WTC11 (cell line): ENCODE measurements at regions not wholly inside any gene's neighbourhood (a gene's known extent, or its start where the extent isn't known, plus 50 kb on each side); places are given as distances from the start of the nearest gene placed in this dataset.
"Not testable (repeated sequence)": the region's sequence is repeated elsewhere in the genome, so short reads cannot be mapped to it uniquely, and the experiment has no call there.

Experiments used
- ATAC-seq: fragments of 200-7000 bp; cut with Tn5 transposase; 2 replicates; pipeline ENCODE4 v1.10.0; 2021; ENCODE audit warnings: mild to moderate bottlenecking, moderate library complexity
- CTCF ChIA-PET: fragments of 300-600 bp; sonication (Branson Sonifier 250); formaldehyde crosslinking; loops from one replicate; lab custom pipeline; 2021; ENCODE audit warnings: antibody characterized with exemption; lab: Charles Lee
- POLR2A ChIA-PET: fragments of 350-600 bp; sonication (Branson Sonifier 250); formaldehyde crosslinking; loops from one replicate; lab custom pipeline; 2021; ENCODE audit warnings: antibody characterized with exemption; lab: Charles Lee
- DNase-seq: peaks from one replicate; pipeline ENCODE4 v3.0.0; 2021; ENCODE audit warnings: low spot score
- H3K27ac Mint-ChIP-seq: 2 replicates; pipeline ENCODE4 v1.8.0; 2021; ENCODE audit warnings: mixed read lengths
- H3K27me3 Mint-ChIP-seq: 2 replicates; pipeline ENCODE4 v1.8.0; 2021; ENCODE audit warnings: low read depth, mild to moderate bottlenecking, moderate library complexity, mixed read lengths
- H3K36me3 Mint-ChIP-seq: 2 replicates; pipeline ENCODE4 v1.8.0; 2021; ENCODE audit warnings: mixed read lengths
- H3K4me1 Mint-ChIP-seq: 2 replicates; pipeline ENCODE4 v1.8.0; 2022; ENCODE audit warnings: mixed read lengths
- H3K4me3 Mint-ChIP-seq: 2 replicates; pipeline ENCODE4 v1.8.0; 2021; ENCODE audit warnings: mild to moderate bottlenecking, moderate library complexity, mixed read lengths
- H3K9me3 Mint-ChIP-seq: 2 replicates; pipeline ENCODE4 v1.8.0; 2021; ENCODE audit warnings: mixed read lengths
- ATF3 ChIP-seq: sonication (generic); formaldehyde crosslinking; conservative IDR thresholded peaks from 2 replicates; pipeline ENCODE4 v1.8.1; 2022; ENCODE audit warnings: mild to moderate bottlenecking, missing genetic modification reagents
- E2F5 ChIP-seq: sonication (generic); formaldehyde crosslinking; IDR thresholded peaks from 2 replicates; pipeline ENCODE4 v1.8.1; 2022; ENCODE audit warnings: mild to moderate bottlenecking, moderate library complexity, missing genetic modification reagents
- ESRRA ChIP-seq: sonication (generic); formaldehyde crosslinking; IDR thresholded peaks from 2 replicates; pipeline ENCODE4 v1.8.1; 2022; ENCODE audit warnings: mild to moderate bottlenecking, missing genetic modification reagents, borderline replicate concordance
- HMGA2 ChIP-seq: fragments of 250-450 bp; sonication (Bioruptor Pico); IDR thresholded peaks from 2 replicates; pipeline ENCODE4 v1.4.0; 2021; ENCODE audit warnings: mild to moderate bottlenecking, moderate library complexity
- IRF2 ChIP-seq: sonication (generic); formaldehyde crosslinking; IDR thresholded peaks from 2 replicates; pipeline ENCODE4 v1.8.0; 2022; ENCODE audit warnings: low read depth, missing genetic modification reagents, borderline replicate concordance
- NR3C1 ChIP-seq: sonication (generic); formaldehyde crosslinking; conservative IDR thresholded peaks from 2 replicates; pipeline ENCODE4 v1.8.1; 2023; ENCODE audit warnings: low read depth, mild to moderate bottlenecking, missing genetic modification reagents
- RORB ChIP-seq: fragments of 250-450 bp; sonication (Bioruptor Pico); IDR thresholded peaks from 2 replicates; pipeline ENCODE4 v1.9.0; 2021; ENCODE audit warnings: mild to moderate bottlenecking
- SP1 ChIP-seq: sonication (generic); formaldehyde crosslinking; conservative IDR thresholded peaks from 2 replicates; pipeline ENCODE4 v1.8.1; 2022; ENCODE audit warnings: missing genetic modification reagents
- TP53 ChIP-seq: sonication (generic); formaldehyde crosslinking; IDR thresholded peaks from 2 replicates; pipeline ENCODE4 v1.8.1; 2023; ENCODE audit warnings: mild to moderate bottlenecking, missing genetic modification reagents
- ZNF281 ChIP-seq: sonication (generic); formaldehyde crosslinking; IDR thresholded peaks from 2 replicates; pipeline ENCODE4 v1.8.0; 2023; ENCODE audit warnings: mild to moderate bottlenecking, missing genetic modification reagents
- TF ChIP-seq, protein P1 (sequence below): fragments of 250-450 bp; sonication (Bioruptor Pico); conservative IDR thresholded peaks from 2 replicates; pipeline ENCODE4 v1.9.0; 2021; ENCODE audit warnings: mild to moderate bottlenecking
- TF ChIP-seq, protein P2 (sequence below): sonication (generic); formaldehyde crosslinking; IDR thresholded peaks from 2 replicates; pipeline ENCODE4 v1.8.0; 2022; ENCODE audit warnings: mild to moderate bottlenecking, missing genetic modification reagents
- TF ChIP-seq, protein P3 (sequence below): fragments of 250-450 bp; sonication (Bioruptor Pico); IDR thresholded peaks from 2 replicates; pipeline ENCODE4 v2.1.2; 2022; ENCODE audit warnings: mild to moderate bottlenecking, moderate library complexity

GRCh38 chr11:109964487-109964886, 128.7 kb upstream of the ZC3H12C start (continued):
- no peak for TF ChIP-seq ZNF281 (CRISPR knock-in tag)
- TF ChIP-seq, protein P1, sequence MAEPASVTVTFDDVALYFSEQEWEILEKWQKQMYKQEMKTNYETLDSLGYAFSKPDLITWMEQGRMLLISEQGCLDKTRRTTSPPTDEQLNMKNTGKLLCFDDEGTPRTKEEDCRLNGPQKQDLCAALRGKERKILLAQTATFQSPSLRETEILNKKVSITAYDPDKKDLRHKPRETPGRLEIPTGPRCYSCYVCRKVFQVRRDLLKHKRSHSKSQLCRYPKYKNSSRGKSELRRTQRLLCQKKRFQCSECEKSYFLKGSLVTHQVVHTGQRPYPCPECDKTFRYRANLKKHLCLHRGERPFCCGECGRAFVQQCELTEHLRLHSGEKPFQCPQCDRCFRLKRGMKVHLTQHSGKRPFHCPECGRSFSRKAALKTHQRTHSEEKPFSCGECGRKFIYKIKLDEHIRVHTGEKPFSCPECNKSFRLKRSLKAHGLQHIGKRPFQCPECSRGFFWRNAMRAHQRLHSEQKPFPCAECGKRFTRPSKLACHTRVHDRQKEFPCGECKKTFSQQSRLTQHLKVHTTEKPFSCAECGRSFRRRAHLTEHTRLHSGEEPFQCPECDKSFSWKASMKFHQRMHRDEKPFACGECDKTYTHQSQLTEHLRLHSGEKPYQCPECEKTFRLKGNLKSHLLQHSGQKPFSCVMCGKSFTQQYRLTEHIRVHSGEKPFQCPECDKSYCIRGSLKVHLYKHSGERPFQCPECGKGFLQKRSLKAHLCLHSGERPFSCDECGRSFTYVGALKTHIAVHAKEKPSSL, result no peak
- TF ChIP-seq NR3C1 (CRISPR knock-in tag), result no peak
- TF ChIP-seq ESRRA (CRISPR knock-in tag), result no peak
- no peak for TF ChIP-seq IRF2 (CRISPR knock-in tag)
- no peak for TF ChIP-seq ATF3 (CRISPR knock-in tag)
- no peak for TF ChIP-seq SP1
- TF ChIP-seq E2F5 (CRISPR knock-in tag), result no peak
- TF ChIP-seq TP53, result no peak
- no peak for TF ChIP-seq HMGA2 (CRISPR knock-in tag)

DNA sequence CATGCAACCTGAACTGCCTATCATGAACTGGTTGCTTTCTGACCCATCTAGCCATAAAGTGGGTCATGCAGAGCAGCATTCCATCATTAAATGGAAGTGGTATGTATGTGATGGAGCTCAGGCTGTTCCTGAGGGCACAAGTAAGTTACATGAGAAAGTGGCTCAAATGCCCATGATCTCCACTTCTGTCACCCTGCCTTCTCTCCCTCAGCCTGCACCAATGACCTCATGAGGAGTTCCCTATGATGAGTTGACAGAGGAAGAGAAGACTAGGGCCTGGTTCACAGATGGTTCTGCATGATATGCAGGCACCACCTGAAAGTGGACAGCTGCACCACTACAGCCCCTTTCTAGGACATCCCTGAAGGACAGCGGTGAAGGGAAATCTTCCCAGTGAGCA, 127.7 kb upstream of the ZC3H12C start:
- ATAC-seq, H3K27ac Mint-ChIP-seq, CTCF ChIA-PET, DNase-seq, H3K36me3 Mint-ChIP-seq, H3K4me3 Mint-ChIP-seq, POLR2A ChIA-PET, H3K4me1 Mint-ChIP-seq, H3K27me3 Mint-ChIP-seq: not testable (repeated sequence)
- peaks cover 33% of the 10 kb centered on the region for H3K9me3 Mint-ChIP-seq

GRCh38 chr11:109965926-109966325, 127.3 kb upstream of the ZC3H12C start:
- H3K27me3 Mint-ChIP-seq, H3K27ac Mint-ChIP-seq: not testable (repeated sequence)

DNA sequence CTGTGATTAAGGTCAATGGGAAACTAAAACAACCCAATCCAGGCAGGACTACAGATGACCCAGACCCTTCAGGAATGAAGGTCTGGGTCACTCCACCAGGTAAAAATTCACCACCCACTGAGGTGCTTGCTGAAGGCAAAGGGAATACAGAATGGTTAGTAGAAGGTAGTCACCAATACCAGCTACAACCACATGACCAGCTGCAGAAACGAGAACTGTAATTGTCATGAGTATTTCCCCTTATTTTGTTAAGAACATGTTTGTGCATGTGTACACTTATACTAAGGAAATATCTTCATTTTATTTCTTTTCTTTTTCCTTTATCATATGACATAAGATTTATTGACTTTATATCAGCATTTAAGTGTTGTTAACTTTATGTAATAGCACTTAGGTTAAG, 126.1 kb upstream of the ZC3H12C start:
- H3K36me3 Mint-ChIP-seq, CTCF ChIA-PET, H3K27ac Mint-ChIP-seq, H3K4me3 Mint-ChIP-seq, H3K4me1 Mint-ChIP-seq, DNase-seq, ATAC-seq, H3K27me3 Mint-ChIP-seq, POLR2A ChIA-PET: not testable (repeated sequence)
- peaks cover 31% of the 10 kb centered on the region for H3K9me3 Mint-ChIP-seq

More at GRCh38 chr11:109965926-109966325, 127.3 kb upstream of the ZC3H12C start:
- DNase-seq, CTCF ChIA-PET, H3K4me1 Mint-ChIP-seq, H3K36me3 Mint-ChIP-seq, H3K4me3 Mint-ChIP-seq, POLR2A ChIA-PET, ATAC-seq: not testable (repeated sequence)
- peaks cover 33% of the 10 kb centered on the region for H3K9me3 Mint-ChIP-seq

GRCh38 chr11:109968299-109968698, 124.9 kb upstream of the ZC3H12C start:
- Mint-ChIP-seq H3K36me3 (no peaks in the 10 kb centered on the region), H3K4me3 (no peak overlapping the region), H3K9me3 (peaks cover 28% of the 10 kb centered on the region), H3K27me3 (no peaks in the 10 kb centered on the region), H3K4me1 (peaks cover 7% of the 10 kb centered on the region), H3K27ac (no peak overlapping the region)
- ATAC-seq (no peak), DNase-seq (no peak)
- POLR2A ChIA-PET, result no interaction called here
- TF ChIP-seq, protein P2, sequence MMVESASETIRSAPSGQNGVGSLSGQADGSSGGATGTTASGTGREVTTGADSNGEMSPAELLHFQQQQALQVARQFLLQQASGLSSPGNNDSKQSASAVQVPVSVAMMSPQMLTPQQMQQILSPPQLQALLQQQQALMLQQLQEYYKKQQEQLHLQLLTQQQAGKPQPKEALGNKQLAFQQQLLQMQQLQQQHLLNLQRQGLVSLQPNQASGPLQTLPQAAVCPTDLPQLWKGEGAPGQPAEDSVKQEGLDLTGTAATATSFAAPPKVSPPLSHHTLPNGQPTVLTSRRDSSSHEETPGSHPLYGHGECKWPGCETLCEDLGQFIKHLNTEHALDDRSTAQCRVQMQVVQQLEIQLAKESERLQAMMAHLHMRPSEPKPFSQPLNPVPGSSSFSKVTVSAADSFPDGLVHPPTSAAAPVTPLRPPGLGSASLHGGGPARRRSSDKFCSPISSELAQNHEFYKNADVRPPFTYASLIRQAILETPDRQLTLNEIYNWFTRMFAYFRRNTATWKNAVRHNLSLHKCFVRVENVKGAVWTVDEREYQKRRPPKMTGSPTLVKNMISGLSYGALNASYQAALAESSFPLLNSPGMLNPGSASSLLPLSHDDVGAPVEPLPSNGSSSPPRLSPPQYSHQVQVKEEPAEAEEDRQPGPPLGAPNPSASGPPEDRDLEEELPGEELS, result no peak
- TF ChIP-seq, protein P3, sequence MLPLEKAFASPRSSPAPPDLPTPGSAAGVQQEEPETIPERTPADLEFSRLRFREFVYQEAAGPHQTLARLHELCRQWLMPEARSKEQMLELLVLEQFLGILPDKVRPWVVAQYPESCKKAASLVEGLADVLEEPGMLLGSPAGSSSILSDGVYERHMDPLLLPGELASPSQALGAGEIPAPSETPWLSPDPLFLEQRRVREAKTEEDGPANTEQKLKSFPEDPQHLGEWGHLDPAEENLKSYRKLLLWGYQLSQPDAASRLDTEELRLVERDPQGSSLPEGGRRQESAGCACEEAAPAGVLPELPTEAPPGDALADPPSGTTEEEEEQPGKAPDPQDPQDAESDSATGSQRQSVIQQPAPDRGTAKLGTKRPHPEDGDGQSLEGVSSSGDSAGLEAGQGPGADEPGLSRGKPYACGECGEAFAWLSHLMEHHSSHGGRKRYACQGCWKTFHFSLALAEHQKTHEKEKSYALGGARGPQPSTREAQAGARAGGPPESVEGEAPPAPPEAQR (CRISPR knock-in tag), result no peak
- no peak for TF ChIP-seq RORB
- CTCF ChIA-PET, result no interaction called here
